GM18858 (cell line): ENCODE measurements at regions not wholly inside any gene's neighbourhood (a gene's known extent, or its start where the extent isn't known, plus 50 kb on each side); places are given as distances from the start of the nearest gene placed in this dataset.
"Not testable (repeated sequence)": the region's sequence is repeated elsewhere in the genome, so short reads cannot be mapped to it uniquely, and the experiment has no call there.

ENCODE experiments used
- ATAC-seq: cut with Tn5 transposase; IDR thresholded peaks from one replicate; pipeline ENCODE4 v1.9.1; 2021; ENCODE audit not compliant: unreplicated experiment

DNA sequence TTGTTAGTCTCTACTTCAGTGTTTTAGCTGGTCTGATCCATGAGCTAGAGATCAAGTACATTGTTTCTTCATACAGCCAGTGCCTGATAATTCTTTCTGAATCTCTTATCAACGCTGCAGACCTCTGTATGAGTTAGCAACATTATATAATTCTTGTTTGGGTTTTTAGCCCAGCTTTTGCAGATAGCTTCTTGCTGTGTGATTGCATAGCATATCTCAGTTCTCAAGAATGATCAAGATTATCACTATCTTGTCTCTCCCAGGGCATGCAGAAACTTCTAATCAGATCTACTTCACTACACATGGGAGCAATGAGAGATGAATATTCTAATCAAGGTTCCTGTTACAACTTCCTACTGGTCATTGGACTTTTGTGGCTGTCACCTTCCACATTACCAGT, 158.3 kb downstream of the FAM174A start:
- ATAC-seq, result no peak

DNA sequence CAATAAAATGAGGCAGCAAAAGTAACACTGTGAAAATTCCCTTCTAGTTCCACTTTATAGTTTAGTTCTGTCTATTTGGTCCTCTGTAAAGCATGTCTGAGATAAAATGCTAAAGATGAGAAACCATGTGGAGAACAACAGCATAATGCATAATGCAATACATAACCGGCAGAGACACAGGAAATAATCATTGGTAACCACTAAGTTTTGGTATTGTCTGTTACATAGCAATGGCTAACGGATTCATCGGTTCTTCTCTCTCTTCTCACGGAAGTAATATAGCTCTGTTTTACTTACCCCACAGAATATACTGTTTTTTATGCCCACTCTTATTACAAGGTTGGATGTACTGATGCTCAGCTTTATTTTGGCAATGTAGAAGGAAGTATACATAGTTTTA, 158.9 kb downstream of the FAM174A start:
- no peak for ATAC-seq

DNA sequence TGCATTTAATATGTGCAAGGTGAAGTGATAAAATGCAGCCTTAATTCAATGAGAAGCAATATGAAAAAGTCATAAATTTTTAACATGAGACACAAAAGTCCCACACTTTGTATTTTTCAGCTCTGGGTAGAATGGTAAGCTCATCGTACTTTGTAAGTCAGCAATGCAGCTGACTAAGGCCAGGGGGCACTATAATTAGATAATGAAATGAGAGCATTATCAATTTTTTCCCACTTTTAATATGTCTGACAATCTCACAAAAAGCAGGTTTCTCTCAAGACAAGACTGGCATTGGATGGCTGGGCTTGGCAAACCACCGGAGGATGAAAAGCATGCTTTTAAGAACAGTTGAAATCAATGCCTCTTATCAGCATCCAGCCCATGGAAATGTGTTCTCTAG, 162.8 kb downstream of the FAM174A start:
- no peak for ATAC-seq

DNA sequence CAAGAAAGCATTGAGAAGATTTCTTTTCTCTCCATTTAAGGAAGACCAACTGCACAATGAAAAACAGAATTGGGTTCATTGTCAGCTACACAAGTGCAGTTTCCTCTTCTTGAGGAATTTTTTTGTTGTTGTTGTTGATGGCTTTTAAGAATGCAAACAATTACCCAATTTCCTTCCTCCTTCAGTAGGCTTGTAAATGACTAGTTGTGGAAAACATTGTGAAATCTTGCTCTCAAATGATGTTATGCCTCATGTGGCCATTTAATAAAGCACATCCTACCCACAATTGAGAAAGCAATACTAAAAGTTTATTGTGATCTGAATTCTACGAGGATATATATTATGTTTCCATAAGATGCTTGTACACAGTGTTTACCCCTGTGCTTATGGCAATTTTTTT, 171.6 kb downstream of the FAM174A start:
- no peak for ATAC-seq

DNA sequence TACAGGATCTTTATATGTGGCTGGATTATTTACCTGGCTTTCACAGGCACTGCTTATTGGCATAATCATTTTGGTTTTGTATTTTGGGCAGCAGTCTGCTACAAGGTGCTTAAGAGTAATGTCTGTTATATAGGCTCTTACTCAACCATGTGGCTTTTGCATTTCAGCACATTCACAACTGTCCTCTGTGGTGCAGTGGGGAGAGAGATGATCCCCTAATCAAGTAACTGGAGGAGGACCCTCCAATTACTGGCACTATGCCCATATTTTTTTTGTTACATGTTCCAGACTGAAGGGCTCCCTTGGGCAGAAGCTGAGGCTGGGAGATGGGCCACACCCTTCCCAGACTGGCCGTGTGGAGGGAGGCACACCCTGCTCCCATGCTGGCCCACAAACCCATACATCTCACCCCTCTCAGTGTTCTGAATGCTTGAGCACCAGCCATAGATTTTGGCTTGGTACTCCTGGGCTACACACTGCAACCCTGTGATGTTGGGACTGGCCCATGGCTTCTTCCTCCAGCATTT, 173.5 kb downstream of the FAM174A start:
- ATAC-seq, result no peak

DNA sequence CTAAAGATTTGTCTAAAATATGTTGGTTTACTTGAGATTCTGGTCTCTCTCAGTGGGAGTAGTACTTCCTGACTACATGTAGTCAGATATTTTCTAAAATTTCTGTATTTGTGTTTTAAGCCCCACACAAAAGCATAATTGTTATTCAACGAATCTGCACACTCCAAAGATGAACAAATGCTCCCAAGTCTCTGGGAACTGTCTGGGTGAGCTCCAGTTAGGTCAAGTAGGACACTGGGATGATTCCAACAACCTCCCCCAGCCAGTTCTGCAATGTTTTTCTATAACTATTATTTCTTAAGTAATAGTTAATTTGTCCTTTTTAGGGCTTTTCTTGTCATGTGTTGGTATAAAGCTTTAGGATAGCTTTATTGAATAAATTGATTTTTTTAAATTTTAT, 174.6 kb downstream of the FAM174A start:
- no peak for ATAC-seq

DNA sequence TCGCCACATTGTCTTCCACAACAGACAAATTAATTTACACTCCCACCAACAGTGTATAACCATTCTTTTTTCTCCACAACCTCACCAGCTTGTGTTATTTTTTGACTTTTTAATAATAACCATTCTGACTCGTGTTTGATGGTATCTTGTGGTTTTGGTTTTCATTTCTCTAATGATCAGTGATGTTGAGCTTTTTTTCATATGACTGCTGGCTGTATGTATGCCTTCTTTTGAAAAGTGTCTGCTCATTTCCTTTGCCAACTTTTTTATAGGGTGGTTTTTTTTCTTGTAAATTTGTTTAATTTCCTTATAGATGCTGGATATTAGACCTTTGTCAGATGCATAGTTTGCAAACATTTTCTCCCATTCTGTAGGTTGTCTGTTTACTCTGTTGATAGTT, 179.6 kb downstream of the FAM174A start:
- ATAC-seq, result not testable (repeated sequence)

DNA sequence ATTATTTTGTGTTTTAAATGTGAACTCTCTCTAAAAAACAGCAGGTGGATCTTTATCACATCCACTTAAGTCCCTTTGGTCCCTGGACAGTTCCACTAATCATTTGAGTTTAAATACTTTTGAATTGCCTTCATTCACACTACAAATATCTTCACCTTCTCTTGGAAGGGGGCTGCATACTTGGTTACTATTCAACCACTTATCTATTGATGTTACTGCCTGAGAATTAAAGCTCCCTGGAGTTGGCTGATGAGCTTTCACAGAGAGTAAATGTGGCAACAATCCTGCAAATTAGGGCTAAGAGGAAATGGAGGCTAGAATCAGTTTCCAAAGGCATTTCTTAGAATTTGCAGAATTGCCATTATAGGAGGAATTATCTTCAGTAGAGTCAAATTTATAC, 180.4 kb downstream of the ST8SIA4 start:
- no peak for ATAC-seq

DNA sequence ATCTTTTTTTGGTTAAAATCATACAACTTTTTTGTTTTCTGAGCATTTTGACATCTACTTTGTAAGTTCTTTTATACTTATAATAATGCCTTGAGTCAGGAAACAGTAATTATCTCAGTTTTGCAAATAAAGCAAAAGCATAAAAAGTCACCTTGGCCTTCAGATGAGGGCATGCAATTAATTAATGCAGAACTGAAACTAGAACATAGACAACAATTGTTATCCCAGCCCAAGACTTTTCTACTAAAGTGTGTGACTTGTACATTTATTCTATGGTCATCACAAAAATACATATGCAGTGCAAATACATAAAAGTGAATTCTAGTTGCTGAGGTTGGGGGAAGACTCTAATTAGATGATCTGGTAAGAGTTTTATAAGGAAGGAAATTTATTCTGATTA, 179.9 kb downstream of the ST8SIA4 start:
- ATAC-seq, result no peak

DNA sequence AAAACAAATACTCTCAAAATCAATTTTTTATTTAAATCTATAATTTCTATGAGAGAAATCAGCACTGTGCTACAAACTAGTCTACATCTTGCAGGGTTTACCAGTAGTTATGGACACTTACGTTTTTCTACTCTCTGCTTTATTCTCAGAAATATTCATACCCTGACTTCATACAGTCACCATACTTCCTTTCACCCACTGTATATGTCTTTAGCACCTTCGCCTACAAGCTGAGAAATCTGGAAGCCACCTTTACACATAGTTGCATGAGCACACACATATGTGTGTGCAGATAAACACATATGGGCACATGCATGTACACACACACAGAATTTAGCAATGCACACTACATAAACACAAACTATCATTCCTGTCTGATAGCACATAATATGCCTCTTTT, 177.0 kb downstream of the ST8SIA4 start:
- ATAC-seq, result no peak

DNA sequence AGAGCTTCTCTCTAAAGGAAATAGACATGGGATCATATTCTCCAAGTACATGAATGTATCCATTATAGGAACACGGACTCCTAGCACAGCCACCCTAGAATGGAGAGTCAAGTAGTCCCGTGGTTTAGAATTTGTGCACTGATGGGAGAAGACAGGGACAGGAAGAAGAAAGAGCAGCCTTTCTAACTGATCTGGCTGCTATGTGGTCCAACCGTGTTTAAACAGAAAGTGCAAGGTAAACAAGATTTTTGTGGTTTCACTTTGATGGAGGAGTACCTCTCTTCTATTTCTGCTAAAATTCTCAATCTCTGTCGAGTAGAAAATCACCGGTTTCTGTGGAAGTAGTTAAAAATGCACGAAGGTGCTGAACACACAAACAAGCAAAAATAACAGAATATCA, 171.3 kb downstream of the ST8SIA4 start:
- peak; percentile 93 for ATAC-seq

DNA sequence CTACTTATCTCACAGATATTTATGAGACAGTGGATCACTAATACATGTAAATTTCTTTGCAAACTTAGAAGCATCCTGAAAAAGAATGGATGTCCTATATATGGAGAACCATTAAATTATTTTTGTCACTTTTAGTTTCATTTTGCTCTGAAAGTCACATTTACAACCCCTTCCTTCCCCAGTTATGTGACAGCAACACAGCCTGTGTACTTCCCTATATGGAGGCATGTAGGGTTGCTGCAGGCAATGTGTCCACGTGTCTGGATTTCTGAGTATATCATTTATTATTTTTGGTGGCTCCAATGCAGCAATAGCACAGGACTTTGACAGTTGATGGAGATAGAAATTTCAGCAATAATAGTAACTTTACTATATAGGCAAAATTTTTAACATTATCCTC, 156.4 kb downstream of the ST8SIA4 start:
- ATAC-seq, result peak; percentile 94

DNA sequence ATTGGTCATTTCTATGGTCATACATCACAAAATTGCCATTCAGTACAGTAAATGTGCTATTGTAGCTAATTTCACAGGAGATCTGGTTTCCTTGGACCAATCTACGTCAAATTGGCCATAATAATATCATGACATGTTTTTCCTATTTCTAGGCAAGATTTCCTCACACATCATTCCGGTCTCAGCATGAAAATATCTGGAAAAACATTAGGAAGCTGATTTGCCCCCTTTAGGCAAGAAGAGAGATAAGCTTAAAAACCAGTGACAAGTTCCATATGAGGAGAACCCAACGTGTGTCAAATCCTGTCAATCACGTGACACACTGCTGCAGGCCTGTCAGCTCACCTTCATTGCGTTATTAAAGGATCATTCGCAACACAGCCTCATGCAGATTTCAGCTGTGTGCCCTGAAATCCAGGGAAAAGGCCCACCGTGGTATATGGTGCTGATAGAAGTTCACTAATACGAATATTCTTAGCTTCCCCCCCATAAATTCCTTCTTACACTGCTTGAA, 153.3 kb downstream of the ST8SIA4 start:
- no peak for ATAC-seq

DNA sequence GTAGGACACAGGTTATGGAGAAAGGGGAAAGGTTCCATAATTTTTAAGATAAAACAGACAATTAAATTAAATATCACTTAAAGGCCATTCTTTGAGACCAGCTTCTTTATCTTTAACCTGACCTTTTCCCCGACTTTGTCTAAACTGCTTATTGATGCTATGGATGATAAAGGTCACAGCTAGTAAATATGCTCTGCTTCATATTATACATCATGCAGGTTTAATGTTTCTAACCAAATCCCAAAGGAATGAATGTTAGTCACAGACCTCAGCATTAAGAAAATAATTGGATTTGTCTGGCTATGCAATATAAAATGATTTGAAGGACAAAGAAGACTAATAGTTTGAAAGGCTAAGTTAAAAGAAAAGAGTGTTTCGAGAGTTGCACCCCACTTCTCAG, 147.6 kb downstream of the ST8SIA4 start:
- no peak for ATAC-seq
